Panc1 (cell line): ENCODE measurements at regions not wholly inside any gene's neighbourhood (a gene's known extent, or its start where the extent isn't known, plus 50 kb on each side); places are given as distances from the start of the nearest gene placed in this dataset.
A peak's percentile ranks its signal among the peaks of the same experiment; 100 is the strongest.

ENCODE experiments used
- POLR2AphosphoS5 ChIP-seq: IDR thresholded peaks from 2 replicates; pipeline ENCODE4 v1.6.1; 2012; ENCODE audit warnings: mild to moderate bottlenecking, low read depth, low read length, moderate library complexity
- SIN3A ChIP-seq: IDR thresholded peaks from 2 replicates; pipeline ENCODE4 v1.6.1; 2012; ENCODE audit warnings: low read depth, mild to moderate bottlenecking, low read length, moderate library complexity, borderline replicate concordance; ENCODE audit not compliant: insufficient read depth
- TF ChIP-seq, protein P1 (sequence below): fragments of 450-650 bp; IDR thresholded peaks from 2 replicates; pipeline ENCODE4 v1.5.1; 2017; ENCODE audit warnings: mild to moderate bottlenecking
- TF ChIP-seq, protein P2 (sequence below), 2 experiments: IDR thresholded peaks; 2 replicates each; pipeline ENCODE4 v1.6.1; 2011 to 2012; ENCODE audit warnings: low read depth in 2 of 2, control low read depth in 1 of 2, low read length in 1 of 2, mild to moderate bottlenecking in 1 of 2, moderate library complexity in 1 of 2; ENCODE audit not compliant: insufficient read depth in 1 of 2

DNA sequence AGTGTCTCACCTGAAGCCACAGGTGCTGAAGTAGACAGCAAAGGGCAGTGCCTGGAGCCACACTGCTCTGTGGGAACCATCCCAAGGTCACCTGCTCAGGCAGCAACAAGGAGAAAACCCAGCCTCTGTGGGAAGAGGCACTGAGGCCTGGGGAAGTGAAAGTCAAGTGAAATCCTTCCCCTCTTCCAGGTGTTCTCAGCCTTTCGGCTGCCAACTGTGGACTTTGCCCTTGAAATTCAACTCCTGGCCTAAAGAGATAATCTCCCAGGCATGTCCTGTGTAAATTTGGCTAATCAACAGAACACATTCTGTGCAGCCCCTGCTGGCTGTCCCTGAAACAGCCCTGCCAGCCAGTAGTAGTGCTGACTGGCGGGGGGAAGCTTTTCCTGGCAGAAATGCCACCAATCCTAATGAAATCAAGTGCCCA is 112.1 kb downstream of the RPL27A start:
- TF ChIP-seq, protein P1, sequence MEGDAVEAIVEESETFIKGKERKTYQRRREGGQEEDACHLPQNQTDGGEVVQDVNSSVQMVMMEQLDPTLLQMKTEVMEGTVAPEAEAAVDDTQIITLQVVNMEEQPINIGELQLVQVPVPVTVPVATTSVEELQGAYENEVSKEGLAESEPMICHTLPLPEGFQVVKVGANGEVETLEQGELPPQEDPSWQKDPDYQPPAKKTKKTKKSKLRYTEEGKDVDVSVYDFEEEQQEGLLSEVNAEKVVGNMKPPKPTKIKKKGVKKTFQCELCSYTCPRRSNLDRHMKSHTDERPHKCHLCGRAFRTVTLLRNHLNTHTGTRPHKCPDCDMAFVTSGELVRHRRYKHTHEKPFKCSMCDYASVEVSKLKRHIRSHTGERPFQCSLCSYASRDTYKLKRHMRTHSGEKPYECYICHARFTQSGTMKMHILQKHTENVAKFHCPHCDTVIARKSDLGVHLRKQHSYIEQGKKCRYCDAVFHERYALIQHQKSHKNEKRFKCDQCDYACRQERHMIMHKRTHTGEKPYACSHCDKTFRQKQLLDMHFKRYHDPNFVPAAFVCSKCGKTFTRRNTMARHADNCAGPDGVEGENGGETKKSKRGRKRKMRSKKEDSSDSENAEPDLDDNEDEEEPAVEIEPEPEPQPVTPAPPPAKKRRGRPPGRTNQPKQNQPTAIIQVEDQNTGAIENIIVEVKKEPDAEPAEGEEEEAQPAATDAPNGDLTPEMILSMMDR, result peak; percentile 51
- TF ChIP-seq, protein P2, sequence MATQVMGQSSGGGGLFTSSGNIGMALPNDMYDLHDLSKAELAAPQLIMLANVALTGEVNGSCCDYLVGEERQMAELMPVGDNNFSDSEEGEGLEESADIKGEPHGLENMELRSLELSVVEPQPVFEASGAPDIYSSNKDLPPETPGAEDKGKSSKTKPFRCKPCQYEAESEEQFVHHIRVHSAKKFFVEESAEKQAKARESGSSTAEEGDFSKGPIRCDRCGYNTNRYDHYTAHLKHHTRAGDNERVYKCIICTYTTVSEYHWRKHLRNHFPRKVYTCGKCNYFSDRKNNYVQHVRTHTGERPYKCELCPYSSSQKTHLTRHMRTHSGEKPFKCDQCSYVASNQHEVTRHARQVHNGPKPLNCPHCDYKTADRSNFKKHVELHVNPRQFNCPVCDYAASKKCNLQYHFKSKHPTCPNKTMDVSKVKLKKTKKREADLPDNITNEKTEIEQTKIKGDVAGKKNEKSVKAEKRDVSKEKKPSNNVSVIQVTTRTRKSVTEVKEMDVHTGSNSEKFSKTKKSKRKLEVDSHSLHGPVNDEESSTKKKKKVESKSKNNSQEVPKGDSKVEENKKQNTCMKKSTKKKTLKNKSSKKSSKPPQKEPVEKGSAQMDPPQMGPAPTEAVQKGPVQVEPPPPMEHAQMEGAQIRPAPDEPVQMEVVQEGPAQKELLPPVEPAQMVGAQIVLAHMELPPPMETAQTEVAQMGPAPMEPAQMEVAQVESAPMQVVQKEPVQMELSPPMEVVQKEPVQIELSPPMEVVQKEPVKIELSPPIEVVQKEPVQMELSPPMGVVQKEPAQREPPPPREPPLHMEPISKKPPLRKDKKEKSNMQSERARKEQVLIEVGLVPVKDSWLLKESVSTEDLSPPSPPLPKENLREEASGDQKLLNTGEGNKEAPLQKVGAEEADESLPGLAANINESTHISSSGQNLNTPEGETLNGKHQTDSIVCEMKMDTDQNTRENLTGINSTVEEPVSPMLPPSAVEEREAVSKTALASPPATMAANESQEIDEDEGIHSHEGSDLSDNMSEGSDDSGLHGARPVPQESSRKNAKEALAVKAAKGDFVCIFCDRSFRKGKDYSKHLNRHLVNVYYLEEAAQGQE (IDR thresholded peaks at IDR 0.05; ENCODE audit: insufficient read depth in 1 of 2, low read depth in 2 of 2, low read length in 1 of 2), result no peak
- TF ChIP-seq POLR2AphosphoS5 (no peak), SIN3A (no peak)
